ENCODE measurements at regions not wholly inside any gene's neighbourhood (a gene's known extent, or its start where the extent isn't known, plus 50 kb on each side); places are given as distances from the start of the nearest gene placed in this dataset.

DNA sequence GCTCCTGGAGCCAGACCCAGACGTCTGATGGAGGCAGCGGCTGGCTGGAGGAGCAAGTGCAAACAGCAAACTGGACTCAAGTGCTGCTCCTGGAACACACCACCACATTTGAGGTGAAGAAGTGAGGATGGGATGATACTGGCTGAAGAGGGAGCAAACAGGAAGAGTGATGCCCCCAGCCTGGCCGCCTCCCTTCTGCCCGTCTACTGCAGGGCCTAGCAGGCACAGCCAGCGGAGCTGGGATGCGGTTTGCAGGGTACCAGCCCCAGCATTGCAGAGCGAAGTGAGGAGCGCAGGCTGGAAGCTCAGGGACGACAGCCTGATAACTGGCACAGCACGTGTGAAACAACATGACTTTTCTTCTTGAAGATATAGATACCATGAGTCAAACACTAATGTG, 111.8 kb upstream of the ZNF32 start:
- DNase-seq: no peak
- Mint-ChIP-seq H3K4me3 (no peak overlapping the region), H3K27ac (no peak overlapping the region), H3K4me1 (no peaks in the 10 kb centered on the region), H3K9me3 (peaks cover 0 to 4% of the 10 kb centered on the region in 2 donors), H3K27me3 (peaks cover 6% of the 10 kb centered on the region)
- no peak for ATAC-seq

DNA sequence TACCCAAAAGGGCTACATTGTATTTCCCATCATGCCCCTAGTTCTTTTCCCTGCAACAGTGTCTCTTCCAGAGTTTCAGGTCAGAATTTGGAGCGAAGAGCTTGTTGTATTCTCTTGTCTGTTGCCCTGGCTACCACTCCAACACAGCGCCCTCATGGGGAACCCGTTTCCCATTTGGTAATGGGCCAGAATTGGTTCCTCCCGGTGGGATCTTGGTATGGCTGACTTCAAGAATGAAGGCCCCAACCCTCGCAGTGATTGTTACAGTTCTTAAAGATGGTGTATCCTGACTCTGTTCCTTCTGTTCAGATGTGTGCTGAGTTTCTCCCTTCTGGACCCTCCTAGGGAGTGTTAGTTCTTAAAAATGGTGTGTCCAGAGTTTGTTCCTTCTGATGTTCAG, 110.5 kb upstream of the ZNF32 start:
- no peaks in the 10 kb centered on the region for H3K4me1 Mint-ChIP-seq
- no peak overlapping the region for H3K27ac Mint-ChIP-seq
- DNase-seq: no peak
- ATAC-seq: no peak
- H3K9me3 Mint-ChIP-seq: no peaks in the 10 kb centered on the region
- H3K4me3 Mint-ChIP-seq: no peak overlapping the region
- H3K27me3 Mint-ChIP-seq: no peaks in the 10 kb centered on the region

DNA sequence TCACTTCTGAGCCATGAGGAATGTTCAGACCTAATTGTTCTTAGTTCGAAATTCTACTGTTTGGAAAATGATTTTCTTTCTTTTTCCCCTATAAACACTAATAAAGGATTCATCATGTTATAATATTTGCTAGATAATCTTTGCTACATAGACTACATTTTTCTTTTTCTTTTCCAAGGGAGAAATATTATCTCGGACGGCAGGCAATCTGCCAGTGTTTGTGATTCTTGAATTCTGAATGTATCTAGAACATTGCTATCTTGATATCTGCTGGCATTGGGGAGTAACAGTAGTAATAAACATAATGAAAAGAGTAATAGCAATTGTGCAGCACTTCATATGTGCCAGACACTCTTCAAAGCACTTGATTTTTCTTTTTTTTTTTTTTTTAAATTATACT, 107.7 kb upstream of the ZNF32 start:
- no peaks in the 10 kb centered on the region for H3K4me1 Mint-ChIP-seq
- ATAC-seq (no peak), DNase-seq (no peak)
- no peaks in the 10 kb centered on the region for H3K9me3 Mint-ChIP-seq
- H3K27ac Mint-ChIP-seq: peak overlapping the region in 1 of 2 donors; percentile 71
- H3K4me3 Mint-ChIP-seq: no peak overlapping the region
- no peaks in the 10 kb centered on the region for H3K27me3 Mint-ChIP-seq

DNA sequence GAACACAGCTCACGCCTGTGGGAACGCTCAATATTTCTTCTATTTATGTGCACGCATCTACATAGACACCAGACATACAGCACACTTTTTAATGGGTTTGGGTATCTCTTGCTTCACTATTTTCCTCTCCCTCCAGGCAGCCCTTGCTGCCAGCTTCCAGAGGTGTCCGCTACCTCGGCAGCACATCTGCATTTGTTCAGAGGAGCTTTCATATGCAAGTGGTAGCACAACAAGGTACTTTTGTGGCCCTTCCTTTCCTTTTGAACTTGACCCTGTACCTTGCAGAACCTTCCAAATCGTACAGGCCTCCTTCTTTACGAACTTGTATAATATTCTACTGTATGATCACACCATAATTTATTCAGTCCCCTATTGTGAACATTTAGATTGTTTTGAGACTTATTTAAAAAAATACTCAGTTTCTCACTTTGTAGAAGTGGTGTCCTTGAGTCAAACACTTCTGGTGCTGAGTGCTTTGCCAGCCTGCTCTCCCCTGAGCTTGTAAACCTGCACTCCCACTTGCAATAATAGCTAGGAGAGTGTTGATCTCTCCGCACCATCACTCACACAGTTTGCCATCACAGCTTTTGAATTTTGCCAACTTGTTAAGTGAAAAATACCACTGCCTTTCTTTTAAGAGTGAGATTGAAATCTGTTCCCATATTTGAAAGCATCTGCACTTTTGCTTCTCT, 106.0 kb upstream of the ZNF32 start:
- no peak for ATAC-seq
- H3K27me3 Mint-ChIP-seq: no peaks in the 10 kb centered on the region
- no peak for DNase-seq
- no peaks in the 10 kb centered on the region for H3K9me3 Mint-ChIP-seq
- no peaks in the 10 kb centered on the region for H3K4me1 Mint-ChIP-seq
- H3K27ac Mint-ChIP-seq: no peak overlapping the region
- H3K4me3 Mint-ChIP-seq: no peak overlapping the region

DNA sequence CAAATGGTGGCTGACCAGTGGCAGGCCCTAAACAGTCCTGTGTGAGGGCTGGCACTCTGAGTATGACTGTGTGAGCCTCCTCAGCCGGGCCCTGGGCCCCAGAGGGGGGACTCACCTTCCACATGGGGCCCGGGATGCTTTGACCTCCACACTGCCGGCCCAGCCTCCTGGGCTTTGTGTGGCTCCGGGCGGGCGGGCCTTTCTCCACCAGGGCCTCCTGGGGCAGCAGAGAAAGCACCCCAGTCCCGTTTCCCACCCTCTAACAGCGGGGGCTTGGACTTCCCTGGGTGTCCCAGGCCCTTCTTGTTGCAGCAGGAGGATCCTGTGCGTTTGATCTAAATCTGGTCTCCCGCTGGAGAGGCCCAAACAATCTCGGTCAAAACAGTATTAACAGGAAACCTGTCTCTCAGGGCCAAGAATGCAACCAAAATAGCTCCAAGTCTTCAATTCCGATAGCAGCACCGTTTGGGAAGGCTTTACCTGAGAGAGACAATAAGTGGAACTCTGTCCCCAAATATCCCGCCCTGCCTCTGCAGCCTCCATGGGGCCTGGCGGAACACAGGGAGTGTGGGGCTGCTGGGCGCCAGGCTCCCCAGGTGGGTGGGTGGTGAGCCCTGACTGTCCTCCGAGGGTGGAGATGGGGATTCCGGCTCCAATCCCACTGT, 104.8 kb upstream of the ZNF32 start:
- Mint-ChIP-seq H3K27ac (no peak overlapping the region), H3K4me1 (no peaks in the 10 kb centered on the region), H3K4me3 (no peak overlapping the region), H3K27me3 (no peaks in the 10 kb centered on the region), H3K9me3 (no peaks in the 10 kb centered on the region)
- DNase-seq: no peak
- no peak for ATAC-seq

DNA sequence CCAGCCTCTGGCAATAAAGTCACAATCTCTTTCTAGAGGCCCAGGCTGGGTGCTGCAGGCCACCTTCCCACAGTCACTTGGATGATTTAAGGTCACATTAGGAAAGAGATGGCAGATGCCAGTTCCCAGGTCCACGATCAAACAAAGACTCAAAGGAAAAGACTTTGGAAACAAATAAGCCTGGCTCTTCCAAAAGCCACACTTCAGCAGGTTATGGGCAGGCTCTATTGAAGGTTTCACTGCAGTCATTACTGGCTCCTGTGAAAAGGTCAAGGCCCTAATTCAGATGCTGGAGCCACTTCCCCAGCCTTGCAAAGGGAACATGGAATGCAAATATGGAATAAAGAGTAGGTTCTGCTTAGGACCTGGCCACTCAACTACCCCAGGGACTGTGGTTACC, 104.0 kb upstream of the ZNF32 start:
- no peaks in the 10 kb centered on the region for H3K27me3 Mint-ChIP-seq
- no peak overlapping the region for H3K27ac Mint-ChIP-seq
- no peaks in the 10 kb centered on the region for H3K9me3 Mint-ChIP-seq
- H3K4me1 Mint-ChIP-seq: no peaks in the 10 kb centered on the region
- DNase-seq (no peak), ATAC-seq (no peak)
- no peak overlapping the region for H3K4me3 Mint-ChIP-seq

DNA sequence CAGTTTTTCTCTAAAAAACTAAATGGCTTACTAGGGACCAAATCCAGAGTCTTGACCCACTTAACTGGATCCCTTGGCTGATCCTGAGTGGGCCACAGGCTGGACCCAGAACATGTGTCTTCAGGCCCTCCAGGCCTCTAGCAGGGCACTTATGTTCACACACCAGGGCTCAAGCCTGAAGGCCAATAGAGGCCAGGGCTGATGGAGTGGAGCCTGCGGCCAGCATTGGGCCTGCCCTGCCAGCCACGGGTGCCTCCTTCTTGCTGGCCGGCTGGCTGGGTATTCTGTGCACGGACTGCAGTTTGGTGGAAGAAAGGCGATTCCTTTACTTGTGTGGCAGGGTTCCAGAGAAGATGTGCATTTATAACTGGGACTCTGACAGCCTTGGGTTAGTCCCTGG, 103.0 kb upstream of the ZNF32 start:
- ATAC-seq (no peak), DNase-seq (no peak)
- Mint-ChIP-seq H3K27ac (no peak overlapping the region), H3K4me3 (no peak overlapping the region), H3K4me1 (no peaks in the 10 kb centered on the region), H3K27me3 (no peaks in the 10 kb centered on the region), H3K9me3 (no peaks in the 10 kb centered on the region)

DNA sequence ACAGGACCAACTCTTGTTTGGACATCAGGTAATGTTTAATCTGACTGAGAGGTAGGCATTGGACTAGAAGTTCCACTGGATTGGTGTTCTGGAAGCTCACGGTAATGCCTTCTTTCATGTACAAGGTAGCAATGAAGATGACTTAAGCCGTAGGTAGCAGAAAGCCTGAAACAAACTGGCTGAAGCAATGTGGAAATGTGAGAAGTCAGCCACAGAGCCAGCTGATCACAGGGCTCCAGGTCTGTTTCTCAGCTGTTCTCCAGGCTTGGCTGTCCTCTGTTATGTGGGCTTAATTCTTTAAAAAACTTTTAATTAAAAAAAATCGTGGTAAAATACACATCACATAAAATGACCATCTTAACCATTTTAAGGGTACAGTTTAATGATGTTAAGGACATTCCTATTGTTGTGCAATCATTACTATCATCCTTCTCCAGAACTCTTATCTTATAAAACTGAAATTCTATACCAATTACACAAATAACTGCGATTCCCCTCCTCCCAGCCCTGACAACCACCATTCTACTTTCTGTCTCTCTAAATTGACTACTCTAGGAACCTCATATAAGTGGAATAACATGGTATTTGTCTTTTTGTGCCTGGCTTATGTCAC, 101.4 kb upstream of the ZNF32 start:
- Mint-ChIP-seq H3K4me1 (no peaks in the 10 kb centered on the region), H3K4me3 (no peak overlapping the region), H3K27ac (no peak overlapping the region), H3K9me3 (no peaks in the 10 kb centered on the region), H3K27me3 (no peaks in the 10 kb centered on the region)
- no peak for ATAC-seq
- DNase-seq: no peak

DNA sequence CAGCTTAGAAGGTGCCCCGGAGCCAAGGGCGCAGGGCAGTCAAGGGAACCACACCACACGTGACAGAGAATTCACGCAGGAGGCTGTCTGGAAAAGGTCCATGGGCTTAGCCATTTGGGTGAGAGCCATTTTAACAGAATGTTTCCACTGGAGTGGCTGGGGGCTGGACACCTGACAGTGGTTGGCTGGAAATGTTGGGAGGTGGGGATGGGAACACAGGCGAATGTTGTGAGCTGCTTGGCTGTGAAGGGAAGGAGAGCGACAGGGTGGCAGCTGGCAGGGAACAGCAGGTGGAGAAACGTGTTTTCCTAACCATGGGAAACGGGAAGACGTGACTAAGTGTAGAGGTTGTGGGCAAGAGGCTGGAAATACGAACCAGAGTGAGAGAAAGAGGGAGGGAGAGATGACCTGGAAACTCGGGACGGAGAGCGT, 100.5 kb upstream of the ZNF32 start:
- H3K27ac Mint-ChIP-seq: no peak overlapping the region
- DNase-seq: no peak
- H3K9me3 Mint-ChIP-seq: no peaks in the 10 kb centered on the region

DNA sequence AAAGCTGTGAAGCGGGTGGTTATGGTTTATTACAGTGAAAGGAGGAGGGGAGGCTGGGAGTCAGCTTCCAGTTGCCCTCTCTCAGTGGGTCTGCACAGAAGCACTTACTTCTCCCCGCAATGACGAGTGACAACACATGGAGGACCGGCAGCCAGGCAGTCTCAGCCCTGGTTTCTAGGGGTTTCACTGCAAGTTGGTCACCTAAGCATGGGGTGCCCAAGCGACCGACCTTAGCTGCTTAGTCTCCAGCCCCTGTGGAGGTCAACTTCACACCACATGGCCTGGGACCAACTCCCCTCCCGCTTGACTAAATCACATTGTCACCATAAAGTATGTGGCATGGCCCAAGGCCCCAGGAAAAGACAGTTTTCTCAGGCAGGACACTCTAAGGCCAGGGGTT, 99.9 kb upstream of the ZNF32 start:
- DNase-seq (no peak), ATAC-seq (no peak)
- no peaks in the 10 kb centered on the region for H3K9me3 Mint-ChIP-seq
- H3K4me1 Mint-ChIP-seq: no peaks in the 10 kb centered on the region
- no peak overlapping the region for H3K4me3 Mint-ChIP-seq
- no peak overlapping the region for H3K27ac Mint-ChIP-seq
- no peaks in the 10 kb centered on the region for H3K27me3 Mint-ChIP-seq

More for the DNA sequence above, 100.5 kb upstream of the ZNF32 start:
- H3K4me3 Mint-ChIP-seq: no peak overlapping the region
- no peaks in the 10 kb centered on the region for H3K4me1 Mint-ChIP-seq
- no peaks in the 10 kb centered on the region for H3K27me3 Mint-ChIP-seq
- no peak for ATAC-seq

DNA sequence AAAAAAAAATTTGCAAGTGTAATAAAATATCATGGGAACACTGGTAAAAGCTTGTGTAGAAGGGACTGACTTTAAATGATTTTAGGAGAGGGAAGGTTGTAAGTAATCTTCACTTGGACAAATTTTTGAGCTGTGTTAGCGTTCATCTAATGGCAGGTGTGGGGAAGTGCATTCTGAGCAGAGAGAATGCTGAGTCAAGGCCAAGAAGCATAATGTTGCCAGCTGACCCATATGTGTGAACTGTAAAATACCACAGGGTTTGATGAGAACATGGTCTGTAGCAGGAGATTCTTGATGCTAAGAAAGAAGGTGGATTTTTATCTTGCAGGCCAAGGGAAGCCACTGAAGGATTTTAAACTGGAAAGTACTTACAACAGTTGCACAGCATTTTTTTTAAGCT, 98.2 kb upstream of the ZNF32 start:
- Mint-ChIP-seq H3K4me3 (no peak overlapping the region), H3K9me3 (no peaks in the 10 kb centered on the region), H3K27me3 (no peaks in the 10 kb centered on the region), H3K4me1 (no peaks in the 10 kb centered on the region), H3K27ac (no peak overlapping the region)
- DNase-seq (no peak), ATAC-seq (no peak)

DNA sequence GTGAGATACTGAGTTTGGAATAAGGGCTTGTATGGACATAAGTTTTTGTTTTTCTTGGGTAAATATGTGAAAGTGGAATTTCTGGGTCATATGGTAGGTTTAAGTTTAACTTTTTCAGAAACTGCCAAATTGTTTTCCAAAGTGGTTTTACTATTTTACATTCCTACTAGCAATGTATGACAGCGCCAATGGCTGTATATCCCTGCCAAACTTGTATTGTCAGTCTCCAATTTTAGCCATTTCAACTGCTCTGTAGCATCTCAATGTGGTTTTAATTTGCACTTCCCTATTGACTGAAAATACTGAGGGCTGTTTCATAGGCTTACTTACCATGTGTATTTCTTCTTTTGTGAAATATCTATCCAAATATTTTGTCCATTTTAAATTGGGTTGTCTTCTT, 90.5 kb upstream of the ZNF32 start:
- Mint-ChIP-seq H3K4me1 (peaks cover 10% of the 10 kb centered on the region), H3K4me3 (no peak overlapping the region), H3K27ac (no peak overlapping the region), H3K9me3 (no peaks in the 10 kb centered on the region), H3K27me3 (no peaks in the 10 kb centered on the region)
- DNase-seq (no peak), ATAC-seq (no peak)

DNA sequence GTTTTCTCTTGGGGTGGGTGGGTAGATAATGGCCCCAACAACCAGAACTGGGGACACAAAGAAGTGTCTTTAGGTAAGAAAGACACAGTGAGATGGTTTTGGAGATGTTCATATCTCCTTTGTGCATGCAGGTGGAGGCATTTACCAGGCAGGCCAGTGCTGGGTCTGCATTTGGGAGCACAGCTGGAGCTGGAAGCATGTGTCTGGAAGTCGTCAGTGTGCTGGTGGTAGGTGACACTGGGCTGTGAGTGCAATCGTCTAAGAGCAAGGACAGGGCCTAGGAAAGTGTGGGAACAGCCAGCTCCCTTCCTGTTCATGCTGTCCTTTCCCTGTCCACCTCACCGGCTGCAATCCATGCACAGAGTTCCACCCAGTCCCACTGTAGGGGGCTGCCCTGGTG, 88.3 kb upstream of the ZNF32 start:
- no peaks in the 10 kb centered on the region for H3K27me3 Mint-ChIP-seq
- no peak for ATAC-seq
- no peak for DNase-seq
- H3K4me3 Mint-ChIP-seq: no peak overlapping the region
- no peak overlapping the region for H3K27ac Mint-ChIP-seq
- no peaks in the 10 kb centered on the region for H3K9me3 Mint-ChIP-seq
- H3K4me1 Mint-ChIP-seq: peaks cover 10% of the 10 kb centered on the region

DNA sequence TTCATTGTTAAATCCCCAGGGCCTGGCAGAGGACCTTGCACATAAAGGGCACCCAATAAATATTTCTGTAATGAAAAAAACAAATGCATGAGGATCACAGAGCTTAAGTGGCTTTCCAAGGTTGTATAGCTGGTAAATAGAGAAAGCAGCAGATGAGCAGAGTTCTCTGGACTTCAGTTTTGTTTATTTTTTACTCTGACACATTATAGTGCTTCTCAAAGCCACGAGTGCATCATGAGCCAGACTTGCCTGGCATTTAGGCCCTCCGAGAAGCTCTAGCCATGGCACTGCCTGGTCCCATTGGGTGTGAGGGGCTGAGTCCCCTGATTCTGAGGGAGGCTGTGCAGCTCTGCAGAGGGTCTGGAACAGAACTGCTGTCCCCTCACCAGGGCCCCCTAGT, 87.2 kb upstream of the ZNF32 start:
- Mint-ChIP-seq H3K27me3 (no peaks in the 10 kb centered on the region), H3K4me1 (peaks cover 10% of the 10 kb centered on the region), H3K4me3 (no peak overlapping the region), H3K9me3 (no peaks in the 10 kb centered on the region), H3K27ac (no peak overlapping the region)
- DNase-seq (no peak), ATAC-seq (no peak)

DNA sequence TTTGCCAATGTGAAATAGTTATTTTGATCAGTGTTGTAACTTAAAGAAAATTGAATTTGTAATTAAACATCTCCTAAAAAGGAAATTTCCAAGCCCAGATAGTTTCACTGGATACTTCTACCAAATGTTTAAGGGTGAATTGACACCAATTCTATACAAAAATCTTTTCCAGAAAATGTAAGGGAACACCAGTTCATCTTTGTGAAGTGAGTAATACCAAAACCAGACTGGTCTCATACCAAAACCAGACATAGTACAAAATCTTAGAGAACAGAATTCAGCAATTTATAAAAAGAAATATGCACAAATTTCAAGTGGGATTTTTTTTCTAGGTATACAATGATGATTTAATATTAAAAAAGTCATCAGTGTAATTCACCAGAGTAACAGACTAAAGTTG, 86.0 kb upstream of the ZNF32 start:
- H3K9me3 Mint-ChIP-seq: peaks cover 0 to 4% of the 10 kb centered on the region in 2 donors
- no peaks in the 10 kb centered on the region for H3K27me3 Mint-ChIP-seq
- DNase-seq: no peak

DNA sequence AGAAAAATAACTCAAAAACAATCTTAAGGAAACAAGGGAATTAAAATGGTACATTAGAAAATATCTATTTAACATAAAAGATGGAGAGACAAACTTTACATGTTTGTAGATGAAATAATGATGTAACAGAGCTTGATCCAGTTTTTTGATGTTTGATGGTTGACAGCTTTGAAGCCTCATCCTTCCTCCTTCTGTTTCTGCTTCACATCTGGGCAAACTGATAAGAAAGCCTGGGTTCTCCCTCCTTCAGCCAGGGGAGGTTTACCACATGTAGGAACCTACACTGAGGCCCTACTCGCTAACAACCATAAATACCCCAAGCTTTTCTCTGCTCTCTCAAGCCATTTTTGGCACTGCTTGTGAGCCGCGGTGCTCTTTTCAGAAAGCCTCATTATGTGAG, 82.8 kb upstream of the ZNF32 start:
- DNase-seq (no peak), ATAC-seq (no peak)
- H3K27ac Mint-ChIP-seq: no peak overlapping the region
- H3K4me3 Mint-ChIP-seq: no peak overlapping the region
- H3K9me3 Mint-ChIP-seq: peaks cover 11 to 30% of the 10 kb centered on the region in 2 donors
- H3K27me3 Mint-ChIP-seq: no peaks in the 10 kb centered on the region
- peaks cover 10% of the 10 kb centered on the region for H3K4me1 Mint-ChIP-seq

More for the DNA sequence above, 86.0 kb upstream of the ZNF32 start:
- peaks cover 10% of the 10 kb centered on the region for H3K4me1 Mint-ChIP-seq
- no peak overlapping the region for H3K4me3 Mint-ChIP-seq
- ATAC-seq: no peak
- no peak overlapping the region for H3K27ac Mint-ChIP-seq
